Nephron progenitor cell (in vitro differentiated cells): ENCODE measurements at regions not wholly inside any gene's neighbourhood (a gene's known extent, or its start where the extent isn't known, plus 50 kb on each side); places are given as distances from the start of the nearest gene placed in this dataset.

ENCODE experiments used
- DNase-seq: peaks from one replicate; pipeline ENCODE4 v3.0.0; 2021
- H3K27ac Mint-ChIP-seq: 2 replicates; pipeline ENCODE4 v1.8.0; 2021; ENCODE audit warnings: mild to moderate bottlenecking, moderate library complexity, mixed read lengths
- H3K27me3 Mint-ChIP-seq: 2 replicates; pipeline ENCODE4 v1.8.0; 2021; ENCODE audit warnings: mild to moderate bottlenecking, low read depth, mixed read lengths; ENCODE audit not compliant: poor library complexity
- H3K36me3 Mint-ChIP-seq: 2 replicates; pipeline ENCODE4 v1.8.0; 2021; ENCODE audit warnings: low read depth, mixed read lengths
- H3K4me1 Mint-ChIP-seq: 2 replicates; pipeline ENCODE4 v1.8.0; 2021; ENCODE audit warnings: mixed read lengths
- H3K4me3 Mint-ChIP-seq: 2 replicates; pipeline ENCODE4 v1.8.0; 2021; ENCODE audit warnings: mild to moderate bottlenecking, moderate library complexity, mixed read lengths
- H3K9me3 Mint-ChIP-seq: 2 replicates; pipeline ENCODE4 v1.8.0; 2021; ENCODE audit warnings: mild to moderate bottlenecking, moderate library complexity, mixed read lengths
- CTCF ChIP-seq: fragments of 200-600 bp; sonication (generic); IDR thresholded peaks from 2 replicates; pipeline ENCODE4 v1.5.0; 2021; ENCODE audit warnings: antibody characterized with exemption

- H3K36me3 Mint-ChIP-seq, result no peaks in the 10 kb centered on the region
- no peak for TF ChIP-seq CTCF
- no peaks in the 10 kb centered on the region for H3K27me3 Mint-ChIP-seq
- H3K4me1 Mint-ChIP-seq, result no peaks in the 10 kb centered on the region
- no peak overlapping the region for H3K27ac Mint-ChIP-seq
- peaks cover 8% of the 10 kb centered on the region for H3K9me3 Mint-ChIP-seq
- DNase-seq, result no peak
- H3K4me3 Mint-ChIP-seq, result no peak overlapping the region
Observed at GRCh38 chr4:58935332-58935731, 1825.1 kb upstream of the IGFBP7 start.

DNA sequence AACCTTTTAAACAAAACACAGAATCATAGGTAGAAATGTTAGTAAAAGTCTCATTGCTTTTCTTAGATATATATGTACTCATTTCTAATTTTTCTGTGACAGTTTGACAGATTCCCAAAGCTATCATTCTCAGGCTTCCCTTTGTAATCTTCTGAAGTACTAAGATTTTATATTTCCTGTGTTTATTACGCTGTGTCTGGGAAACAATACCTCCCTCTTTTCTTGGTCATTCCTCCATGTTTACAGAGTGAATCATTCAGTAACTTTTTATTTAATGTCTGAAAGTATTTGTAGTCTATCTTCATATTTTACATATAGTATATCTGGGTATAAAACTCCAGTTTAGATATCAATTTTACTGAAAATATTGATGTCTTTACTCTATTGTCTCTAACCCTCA is 1826.3 kb upstream of the IGFBP7 start:
- no peak for DNase-seq
- peaks cover under 1% of the 10 kb centered on the region for H3K9me3 Mint-ChIP-seq
- H3K27ac Mint-ChIP-seq, result no peak overlapping the region
- H3K36me3 Mint-ChIP-seq, result no peaks in the 10 kb centered on the region
- H3K4me3 Mint-ChIP-seq, result no peak overlapping the region
- no peaks in the 10 kb centered on the region for H3K27me3 Mint-ChIP-seq
- no peak for TF ChIP-seq CTCF
- no peaks in the 10 kb centered on the region for H3K4me1 Mint-ChIP-seq

DNA sequence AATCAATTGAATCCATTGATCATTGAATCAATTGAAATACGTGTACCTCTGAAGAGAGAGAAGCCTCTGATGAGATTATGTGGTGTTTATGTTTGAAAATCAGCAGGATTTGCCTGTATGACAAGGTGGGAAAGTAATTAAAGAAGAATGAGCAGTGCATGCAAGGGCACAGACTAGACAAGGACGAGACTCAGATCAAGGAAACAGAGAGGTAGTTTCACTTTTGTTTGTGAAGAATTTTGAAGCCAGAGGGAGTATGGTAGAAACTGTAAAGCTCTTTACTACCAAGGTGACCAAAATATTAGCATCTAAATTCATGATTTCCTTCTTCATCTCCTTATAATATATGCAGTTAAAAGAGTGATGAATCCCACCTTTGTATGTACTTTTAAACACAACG is 1830.0 kb upstream of the IGFBP7 start:
- Mint-ChIP-seq H3K4me3 (no peak overlapping the region), H3K4me1 (peaks cover 6% of the 10 kb centered on the region), H3K27me3 (no peaks in the 10 kb centered on the region), H3K36me3 (no peaks in the 10 kb centered on the region), H3K27ac (no peak overlapping the region), H3K9me3 (no peaks in the 10 kb centered on the region)
- TF ChIP-seq CTCF, result no peak
- DNase-seq, result no peak

- TF ChIP-seq CTCF, result no peak
- DNase-seq, result no peak
- no peaks in the 10 kb centered on the region for H3K36me3 Mint-ChIP-seq
- H3K4me3 Mint-ChIP-seq, result no peak overlapping the region
- H3K4me1 Mint-ChIP-seq, result peaks cover 6% of the 10 kb centered on the region
- H3K27me3 Mint-ChIP-seq, result no peaks in the 10 kb centered on the region
- H3K9me3 Mint-ChIP-seq, result no peaks in the 10 kb centered on the region
- no peak overlapping the region for H3K27ac Mint-ChIP-seq
Observed at GRCh38 chr4:58941286-58941685, 1831.1 kb upstream of the IGFBP7 start.

GRCh38 chr4:58953575-58953974 is 1843.4 kb upstream of the IGFBP7 start:
- no peak overlapping the region for H3K27ac Mint-ChIP-seq
- H3K27me3 Mint-ChIP-seq, result no peaks in the 10 kb centered on the region
- no peaks in the 10 kb centered on the region for H3K36me3 Mint-ChIP-seq
- H3K9me3 Mint-ChIP-seq, result peaks cover 2% of the 10 kb centered on the region
- H3K4me1 Mint-ChIP-seq, result no peaks in the 10 kb centered on the region
- no peak for DNase-seq
- TF ChIP-seq CTCF, result no peak
- no peak overlapping the region for H3K4me3 Mint-ChIP-seq

- no peaks in the 10 kb centered on the region for H3K9me3 Mint-ChIP-seq
- no peaks in the 10 kb centered on the region for H3K36me3 Mint-ChIP-seq
- DNase-seq, result no peak
- no peaks in the 10 kb centered on the region for H3K27me3 Mint-ChIP-seq
- TF ChIP-seq CTCF, result no peak
- no peaks in the 10 kb centered on the region for H3K4me1 Mint-ChIP-seq
- H3K4me3 Mint-ChIP-seq, result no peak overlapping the region
- H3K27ac Mint-ChIP-seq, result no peak overlapping the region
Observed at GRCh38 chr4:58957711-58958110, 1847.5 kb upstream of the IGFBP7 start.
